Lower leg skin (tissue), 3 donors: ENCODE measurements at regions not wholly inside any gene's neighbourhood (a gene's known extent, or its start where the extent isn't known, plus 50 kb on each side); places are given as distances from the start of the nearest gene placed in this dataset.

Experiments
- POLR2A ChIP-seq, 2 donors: fragments of 450-650 bp; IDR thresholded peaks; one replicate each; pipeline ENCODE4 v1.6.1; 2016 to 2017; ENCODE audit warnings: antibody characterized with exemption in 2 of 2, mild to moderate bottlenecking in 1 of 2, moderate library complexity in 1 of 2
- TF ChIP-seq, protein P1 (sequence below), 3 donors: fragments of 450-650 bp; IDR thresholded peaks; one replicate each; pipeline ENCODE4 v1.5.1; 2016; ENCODE audit warnings: antibody characterized with exemption in 3 of 3, mild to moderate bottlenecking in 3 of 3, moderate library complexity in 2 of 3

- TF ChIP-seq POLR2A (IDR thresholded peaks at IDR 0.05) = no peak
- TF ChIP-seq, protein P1, sequence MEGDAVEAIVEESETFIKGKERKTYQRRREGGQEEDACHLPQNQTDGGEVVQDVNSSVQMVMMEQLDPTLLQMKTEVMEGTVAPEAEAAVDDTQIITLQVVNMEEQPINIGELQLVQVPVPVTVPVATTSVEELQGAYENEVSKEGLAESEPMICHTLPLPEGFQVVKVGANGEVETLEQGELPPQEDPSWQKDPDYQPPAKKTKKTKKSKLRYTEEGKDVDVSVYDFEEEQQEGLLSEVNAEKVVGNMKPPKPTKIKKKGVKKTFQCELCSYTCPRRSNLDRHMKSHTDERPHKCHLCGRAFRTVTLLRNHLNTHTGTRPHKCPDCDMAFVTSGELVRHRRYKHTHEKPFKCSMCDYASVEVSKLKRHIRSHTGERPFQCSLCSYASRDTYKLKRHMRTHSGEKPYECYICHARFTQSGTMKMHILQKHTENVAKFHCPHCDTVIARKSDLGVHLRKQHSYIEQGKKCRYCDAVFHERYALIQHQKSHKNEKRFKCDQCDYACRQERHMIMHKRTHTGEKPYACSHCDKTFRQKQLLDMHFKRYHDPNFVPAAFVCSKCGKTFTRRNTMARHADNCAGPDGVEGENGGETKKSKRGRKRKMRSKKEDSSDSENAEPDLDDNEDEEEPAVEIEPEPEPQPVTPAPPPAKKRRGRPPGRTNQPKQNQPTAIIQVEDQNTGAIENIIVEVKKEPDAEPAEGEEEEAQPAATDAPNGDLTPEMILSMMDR (IDR thresholded peaks at IDR 0.05) = no peak
These were observed 139.0 kb upstream of the HS3ST3A1 start for GRCh38 chr17:13740686-13741085.
